HL-60 (cell line): ENCODE measurements at regions not wholly inside any gene's neighbourhood (a gene's known extent, or its start where the extent isn't known, plus 50 kb on each side); places are given as distances from the start of the nearest gene placed in this dataset.

Experiments used
- GABPA ChIP-seq: IDR thresholded peaks from 2 replicates; pipeline ENCODE4 v1.6.1; 2012; ENCODE audit warnings: low read depth
- POLR2AphosphoS5 ChIP-seq: IDR thresholded peaks from 2 replicates; pipeline ENCODE4 v1.6.1; 2012; ENCODE audit warnings: low read depth
- REST ChIP-seq: IDR thresholded peaks from 2 replicates; pipeline ENCODE4 v1.6.1; 2012; ENCODE audit warnings: low read depth; ENCODE audit not compliant: insufficient replicate concordance
- SPI1 ChIP-seq: IDR thresholded peaks from 2 replicates; pipeline ENCODE4 v1.6.1; 2012; ENCODE audit warnings: low read depth, mild to moderate bottlenecking, borderline replicate concordance
- TF ChIP-seq, protein P1 (sequence below): IDR thresholded peaks from one replicate; pipeline ENCODE4 v1.5.1; 2011; ENCODE audit warnings: low read length, control low read depth, inconsistent platforms; ENCODE audit not compliant: insufficient read depth

DNA sequence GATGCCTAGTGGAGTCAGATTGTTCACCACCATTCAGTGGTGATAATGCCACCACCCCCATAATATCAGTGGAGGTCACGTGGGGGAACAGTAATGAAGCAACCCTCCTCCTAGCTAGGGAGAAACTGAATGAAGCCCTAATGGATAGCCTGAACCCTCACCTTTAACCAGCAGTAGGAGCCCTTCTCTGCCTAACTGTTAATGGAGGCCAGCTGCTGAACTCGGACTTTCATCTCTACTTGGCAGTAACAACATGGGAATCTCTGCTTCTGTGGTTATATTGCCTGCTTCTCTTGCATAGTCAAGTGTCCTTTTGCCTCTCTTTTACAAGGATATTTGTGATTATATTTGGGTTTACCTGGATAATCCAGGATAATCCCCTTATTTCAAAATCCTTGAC lies 1097.9 kb downstream of the REEP3 start:
- TF ChIP-seq, protein P1, sequence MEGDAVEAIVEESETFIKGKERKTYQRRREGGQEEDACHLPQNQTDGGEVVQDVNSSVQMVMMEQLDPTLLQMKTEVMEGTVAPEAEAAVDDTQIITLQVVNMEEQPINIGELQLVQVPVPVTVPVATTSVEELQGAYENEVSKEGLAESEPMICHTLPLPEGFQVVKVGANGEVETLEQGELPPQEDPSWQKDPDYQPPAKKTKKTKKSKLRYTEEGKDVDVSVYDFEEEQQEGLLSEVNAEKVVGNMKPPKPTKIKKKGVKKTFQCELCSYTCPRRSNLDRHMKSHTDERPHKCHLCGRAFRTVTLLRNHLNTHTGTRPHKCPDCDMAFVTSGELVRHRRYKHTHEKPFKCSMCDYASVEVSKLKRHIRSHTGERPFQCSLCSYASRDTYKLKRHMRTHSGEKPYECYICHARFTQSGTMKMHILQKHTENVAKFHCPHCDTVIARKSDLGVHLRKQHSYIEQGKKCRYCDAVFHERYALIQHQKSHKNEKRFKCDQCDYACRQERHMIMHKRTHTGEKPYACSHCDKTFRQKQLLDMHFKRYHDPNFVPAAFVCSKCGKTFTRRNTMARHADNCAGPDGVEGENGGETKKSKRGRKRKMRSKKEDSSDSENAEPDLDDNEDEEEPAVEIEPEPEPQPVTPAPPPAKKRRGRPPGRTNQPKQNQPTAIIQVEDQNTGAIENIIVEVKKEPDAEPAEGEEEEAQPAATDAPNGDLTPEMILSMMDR: no peak
- no peak for TF ChIP-seq POLR2AphosphoS5
- TF ChIP-seq SPI1: no peak
- TF ChIP-seq REST: no peak
- no peak for TF ChIP-seq GABPA
